HEK293 (cell line): ENCODE measurements at regions not wholly inside any gene's neighbourhood (a gene's known extent, or its start where the extent isn't known, plus 50 kb on each side); places are given as distances from the start of the nearest gene placed in this dataset.
A peak's percentile ranks its signal among the peaks of the same experiment; 100 is the strongest.

Experiments used
- CTCF ChIA-PET: fragments of 350-600 bp; formaldehyde crosslinking; extraction: SDS; loops from one replicate; lab custom pipeline; 2021; ENCODE audit warnings: antibody characterized with exemption; lab: Yijun Ruan, JAX
- POLR2A ChIA-PET: fragments of 300-600 bp; formaldehyde crosslinking; extraction: SDS; loops from one replicate; lab custom pipeline; 2020; ENCODE audit warnings: antibody characterized with exemption, inconsistent platforms; lab: Yijun Ruan, JAX
- H3K27ac ChIP-seq: fragments of 200-500 bp; sonication (Bioruptor generic); 2 replicates; pipeline ENCODE4 v1.5.1; 2014; ENCODE audit warnings: low read depth, low read length, control low read depth, inconsistent platforms; ENCODE audit errors: extremely low read depth
- H3K36me3 ChIP-seq, 2 experiments: fragments of 200-500 bp in 1 of 2; sonication (Bioruptor generic) in 1 of 2; 1 replicate in 1 of 2; 2 replicates in 1 of 2; pipeline ENCODE4 v1.5.1; 2014 to 2017; ENCODE audit warnings: inconsistent platforms in 2 of 2, low read length in 2 of 2; ENCODE audit not compliant: control insufficient read depth in 2 of 2, insufficient read depth in 1 of 2
- H3K4me1 ChIP-seq: fragments of 200-500 bp; sonication (Bioruptor generic); 2 replicates; pipeline ENCODE4 v1.5.1; 2014; ENCODE audit warnings: mild to moderate bottlenecking, low read length, inconsistent platforms; ENCODE audit not compliant: control insufficient read depth, insufficient read depth
- H3K4me3 ChIP-seq: 2 replicates; pipeline ENCODE4 v1.5.1; 2011; ENCODE audit warnings: low read depth, mild to moderate bottlenecking, control low read depth, low read length, moderate library complexity
- H3K9me3 ChIP-seq: fragments of 200-500 bp; sonication (Bioruptor generic); 2 replicates; pipeline ENCODE4 v1.5.1; 2014; ENCODE audit warnings: low read depth, low read length, inconsistent platforms; ENCODE audit not compliant: control insufficient read depth, insufficient read depth
- EGR2 ChIP-seq: fragments of 450-650 bp; formaldehyde crosslinking; IDR thresholded peaks from 2 replicates; pipeline ENCODE4 v1.5.1; 2016; ENCODE audit warnings: low read depth, missing biosample characterization, missing genetic modification characterization
- HOXA7 ChIP-seq: sonication (generic); formaldehyde crosslinking; IDR thresholded peaks from 2 replicates; pipeline ENCODE4 v1.8.1; 2022; ENCODE audit warnings: missing genetic modification reagents, borderline replicate concordance
- KLF8 ChIP-seq: fragments of 450-650 bp; formaldehyde crosslinking; IDR thresholded peaks from 2 replicates; pipeline ENCODE4 v1.5.1; 2016; ENCODE audit warnings: missing biosample characterization, missing genetic modification characterization
- WT1 ChIP-seq: fragments of 450-650 bp; formaldehyde crosslinking; IDR thresholded peaks from 2 replicates; pipeline ENCODE4 v1.5.1; 2016; ENCODE audit warnings: missing biosample characterization, missing genetic modification characterization
- ZBTB1 ChIP-seq: fragments of 450-650 bp; formaldehyde crosslinking; IDR thresholded peaks from 2 replicates; pipeline ENCODE4 v1.5.1; 2016; ENCODE audit warnings: missing biosample characterization, missing genetic modification characterization
- ZBTB20 ChIP-seq: fragments of 450-650 bp; formaldehyde crosslinking; IDR thresholded peaks from 2 replicates; pipeline ENCODE4 v1.5.1; 2016; ENCODE audit warnings: missing biosample characterization, missing genetic modification characterization
- ZBTB21 ChIP-seq: fragments of 450-650 bp; formaldehyde crosslinking; IDR thresholded peaks from 2 replicates; pipeline ENCODE4 v1.5.1; 2017; ENCODE audit warnings: missing biosample characterization, missing genetic modification characterization
- ZFHX2 ChIP-seq: fragments of 450-650 bp; formaldehyde crosslinking; conservative IDR thresholded peaks from 2 replicates; pipeline ENCODE4 v1.5.1; 2016; ENCODE audit warnings: missing biosample characterization, missing genetic modification characterization
- ZIC2 ChIP-seq: fragments of 450-650 bp; formaldehyde crosslinking; IDR thresholded peaks from 2 replicates; pipeline ENCODE4 v1.5.1; 2016; ENCODE audit warnings: missing biosample characterization, missing genetic modification characterization
- ZNF239 ChIP-seq: fragments of 450-650 bp; formaldehyde crosslinking; IDR thresholded peaks from 2 replicates; pipeline ENCODE4 v1.5.1; 2016; ENCODE audit warnings: missing biosample characterization, missing genetic modification characterization
- ZNF324 ChIP-seq: fragments of 450-650 bp; formaldehyde crosslinking; IDR thresholded peaks from 2 replicates; pipeline ENCODE4 v1.5.1; 2016; ENCODE audit warnings: missing biosample characterization, missing genetic modification characterization
- ZNF449 ChIP-seq: fragments of 450-650 bp; formaldehyde crosslinking; IDR thresholded peaks from 2 replicates; pipeline ENCODE4 v1.5.1; 2017; ENCODE audit warnings: missing biosample characterization, mild to moderate bottlenecking, missing genetic modification characterization, moderate library complexity
- ZNF558 ChIP-seq: fragments of 450-650 bp; formaldehyde crosslinking; IDR thresholded peaks from 2 replicates; pipeline ENCODE4 v1.5.1; 2016; ENCODE audit warnings: missing biosample characterization, missing genetic modification characterization
- ZNF610 ChIP-seq: fragments of 450-650 bp; formaldehyde crosslinking; IDR thresholded peaks from 2 replicates; pipeline ENCODE4 v1.5.1; 2016; ENCODE audit warnings: missing biosample characterization, missing genetic modification characterization, borderline replicate concordance
- ZNF639 ChIP-seq: fragments of 450-650 bp; formaldehyde crosslinking; IDR thresholded peaks from 2 replicates; pipeline ENCODE4 v1.5.1; 2016; ENCODE audit warnings: missing biosample characterization, missing genetic modification characterization
- ZNF654 ChIP-seq: fragments of 450-650 bp; formaldehyde crosslinking; IDR thresholded peaks from 2 replicates; pipeline ENCODE4 v1.5.1; 2016; ENCODE audit warnings: low read depth, missing biosample characterization, missing genetic modification characterization
- ZNF76 ChIP-seq: fragments of 450-650 bp; formaldehyde crosslinking; IDR thresholded peaks from 2 replicates; pipeline ENCODE4; 2016; ENCODE audit warnings: low read depth, missing biosample characterization, missing genetic modification characterization, borderline replicate concordance
- ZNF785 ChIP-seq: fragments of 450-650 bp; formaldehyde crosslinking; IDR thresholded peaks from 2 replicates; pipeline ENCODE4 v1.5.1; 2016; ENCODE audit warnings: missing biosample characterization, missing genetic modification characterization
- ZSCAN5A ChIP-seq: fragments of 450-650 bp; formaldehyde crosslinking; IDR thresholded peaks from 2 replicates; pipeline ENCODE4 v1.5.1; 2016; ENCODE audit warnings: missing biosample characterization, missing genetic modification characterization

- H3K9me3 ChIP-seq, result no peaks in the 10 kb centered on the region
- H3K4me1 ChIP-seq, result no peaks in the 10 kb centered on the region
- H3K36me3 ChIP-seq, result no peaks in the 10 kb centered on the region
- POLR2A ChIA-PET, result no interaction called here
- H3K27ac ChIP-seq, result no peak overlapping the region
- no peak for TF ChIP-seq KLF8 (tag by site-specific recombination)
- 0 out of 2 replicates have a peak, but pooled peaks have one; percentile 26 for TF ChIP-seq ZBTB20 (tag by site-specific recombination)
- TF ChIP-seq ZIC2 (tag by site-specific recombination), result peak; percentile 87
- TF ChIP-seq EGR2, result peak; percentile 93
- TF ChIP-seq ZNF639 (tag by site-specific recombination), result no peak
- TF ChIP-seq ZFHX2 (tag by site-specific recombination), result peak; percentile 85
- H3K4me3 ChIP-seq, result no peak overlapping the region
- CTCF ChIA-PET, result interaction anchor here (0.7 to 1.2 kb wide), 2 partner anchors 20 to 154 kb away, joined by 3 to 4 read pairs; no protein-coding TSS in a partner anchor
These were observed 82.0 kb upstream of the RUNX3 start for GRCh38 chr1:25011943-25012638.

GRCh38 chr1:25011275-25011674 lies 81.2 kb upstream of the RUNX3 start:
- H3K4me3 ChIP-seq, result no peak overlapping the region
- H3K4me1 ChIP-seq, result no peaks in the 10 kb centered on the region
- H3K27ac ChIP-seq, result no peak overlapping the region
- CTCF ChIA-PET, result interaction anchor here (0.6 to 2.0 kb wide), 4 partner anchors 11 to 113 kb away, joined by 3 to 8 read pairs (median 4); no protein-coding TSS in a partner anchor
- no peaks in the 10 kb centered on the region for H3K36me3 ChIP-seq
- TF ChIP-seq ZNF610 (no peak), ZNF76 (tag by site-specific recombination) (no peak), ZNF654 (tag by site-specific recombination) (no peak), HOXA7 (CRISPR knock-in tag) (no peak), ZNF239 (tag by site-specific recombination) (no peak), ZNF449 (tag by site-specific recombination) (no peak), ZBTB20 (tag by site-specific recombination) (no peak), ZBTB21 (tag by site-specific recombination) (no peak), ZNF324 (tag by site-specific recombination) (no peak), ZNF558 (tag by site-specific recombination) (no peak), ZBTB1 (no peak)
- POLR2A ChIA-PET, result no interaction called here
- no peaks in the 10 kb centered on the region for H3K9me3 ChIP-seq

GRCh38 chr1:25009671-25010262 lies 79.7 kb upstream of the RUNX3 start:
- ChIA-PET POLR2A (no interaction called here), CTCF (interaction anchor here (2.0 kb wide), 1 partner anchor 28 kb away, joined by 8 read pairs; no protein-coding TSS in a partner anchor)

More at GRCh38 chr1:25009671-25010262, 79.7 kb upstream of the RUNX3 start:
- H3K27ac ChIP-seq, result no peak overlapping the region
- no peaks in the 10 kb centered on the region for H3K36me3 ChIP-seq
- H3K4me1 ChIP-seq, result no peaks in the 10 kb centered on the region
- no peak for TF ChIP-seq WT1
- TF ChIP-seq ZSCAN5A, result no peak
- no peak for TF ChIP-seq ZNF785 (tag by site-specific recombination)
- H3K9me3 ChIP-seq, result no peaks in the 10 kb centered on the region
- no peak overlapping the region for H3K4me3 ChIP-seq
